WTC11 (cell line): ENCODE measurements at regions not wholly inside any gene's neighbourhood (a gene's known extent, or its start where the extent isn't known, plus 50 kb on each side); places are given as distances from the start of the nearest gene placed in this dataset.

ENCODE experiments used
- CBFB ChIP-seq: sonication (generic); formaldehyde crosslinking; IDR thresholded peaks from 2 replicates; pipeline ENCODE4 v1.8.1; 2022; ENCODE audit warnings: mild to moderate bottlenecking, low read depth, missing genetic modification reagents
- ELF4 ChIP-seq: sonication (generic); formaldehyde crosslinking; IDR thresholded peaks from 2 replicates; pipeline ENCODE4 v1.8.1; 2022; ENCODE audit warnings: low read depth, mild to moderate bottlenecking, moderate library complexity, missing genetic modification reagents
- FOXK1 ChIP-seq: sonication (generic); formaldehyde crosslinking; IDR thresholded peaks from 2 replicates; pipeline ENCODE4 v1.8.0; 2022; ENCODE audit warnings: mild to moderate bottlenecking, moderate library complexity, missing genetic modification reagents
- GRHL2 ChIP-seq: fragments of 250-450 bp; sonication (Bioruptor Pico); IDR thresholded peaks from 2 replicates; pipeline ENCODE4 v1.8.0; 2022; ENCODE audit warnings: mild to moderate bottlenecking, moderate library complexity; ENCODE audit not compliant: insufficient replicate concordance, severe bottlenecking
- PRRX2 ChIP-seq: fragments of 250-450 bp; sonication (Bioruptor Pico); IDR thresholded peaks from 2 replicates; pipeline ENCODE4 v1.8.0; 2021; ENCODE audit warnings: mild to moderate bottlenecking
- SMAD3 ChIP-seq: sonication (generic); formaldehyde crosslinking; IDR thresholded peaks from 2 replicates; pipeline ENCODE4 v1.8.0; 2022; ENCODE audit warnings: missing genetic modification reagents, mild to moderate bottlenecking, borderline replicate concordance
- SP1 ChIP-seq: sonication (generic); formaldehyde crosslinking; conservative IDR thresholded peaks from 2 replicates; pipeline ENCODE4 v1.8.1; 2022; ENCODE audit warnings: missing genetic modification reagents
- ZNF121 ChIP-seq: sonication (generic); formaldehyde crosslinking; IDR thresholded peaks from 2 replicates; pipeline ENCODE4 v1.8.0; 2023; ENCODE audit warnings: missing genetic modification reagents
- TF ChIP-seq, protein P1 (sequence below): fragments of 200-600 bp; IDR thresholded peaks from 2 replicates; pipeline ENCODE4 v1.8.0; 2022; ENCODE audit warnings: antibody characterized with exemption
- TF ChIP-seq, protein P2 (sequence below): sonication (generic); formaldehyde crosslinking; IDR thresholded peaks from 2 replicates; pipeline ENCODE4 v1.8.1; 2022; ENCODE audit warnings: missing genetic modification reagents, borderline replicate concordance
- TF ChIP-seq, protein P3 (sequence below): sonication (generic); formaldehyde crosslinking; IDR thresholded peaks from 2 replicates; pipeline ENCODE4 v1.8.1; 2023; ENCODE audit warnings: mild to moderate bottlenecking, missing genetic modification reagents, moderate library complexity
- TF ChIP-seq, protein P4 (sequence below): sonication (generic); formaldehyde crosslinking; IDR thresholded peaks from 2 replicates; pipeline ENCODE4 v1.8.1; 2022; ENCODE audit warnings: low read depth, missing genetic modification reagents, borderline replicate concordance
- TF ChIP-seq, protein P5 (sequence below): sonication (generic); formaldehyde crosslinking; IDR thresholded peaks from 2 replicates; pipeline ENCODE4 v1.8.0; 2022; ENCODE audit warnings: missing genetic modification reagents

DNA sequence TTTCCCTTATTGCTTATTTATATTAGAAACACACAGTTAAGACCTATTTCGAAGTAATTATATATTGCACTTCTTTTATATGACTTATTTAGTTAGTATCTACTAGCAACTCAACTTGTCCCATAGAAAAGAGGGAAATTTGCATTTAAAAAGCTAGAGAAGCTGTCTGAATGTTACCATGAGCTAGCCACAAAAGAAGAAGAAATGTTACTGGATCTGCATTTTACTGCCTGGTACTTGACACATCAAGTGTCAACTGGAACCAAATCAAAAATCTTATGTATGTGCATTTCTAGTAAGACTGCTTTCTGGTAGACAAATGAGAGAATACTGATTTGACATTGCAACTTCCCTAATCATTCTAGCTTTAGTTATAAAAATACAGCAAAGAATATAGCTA is 424.6 kb upstream of the VRK2 start:
- TF ChIP-seq, protein P1, sequence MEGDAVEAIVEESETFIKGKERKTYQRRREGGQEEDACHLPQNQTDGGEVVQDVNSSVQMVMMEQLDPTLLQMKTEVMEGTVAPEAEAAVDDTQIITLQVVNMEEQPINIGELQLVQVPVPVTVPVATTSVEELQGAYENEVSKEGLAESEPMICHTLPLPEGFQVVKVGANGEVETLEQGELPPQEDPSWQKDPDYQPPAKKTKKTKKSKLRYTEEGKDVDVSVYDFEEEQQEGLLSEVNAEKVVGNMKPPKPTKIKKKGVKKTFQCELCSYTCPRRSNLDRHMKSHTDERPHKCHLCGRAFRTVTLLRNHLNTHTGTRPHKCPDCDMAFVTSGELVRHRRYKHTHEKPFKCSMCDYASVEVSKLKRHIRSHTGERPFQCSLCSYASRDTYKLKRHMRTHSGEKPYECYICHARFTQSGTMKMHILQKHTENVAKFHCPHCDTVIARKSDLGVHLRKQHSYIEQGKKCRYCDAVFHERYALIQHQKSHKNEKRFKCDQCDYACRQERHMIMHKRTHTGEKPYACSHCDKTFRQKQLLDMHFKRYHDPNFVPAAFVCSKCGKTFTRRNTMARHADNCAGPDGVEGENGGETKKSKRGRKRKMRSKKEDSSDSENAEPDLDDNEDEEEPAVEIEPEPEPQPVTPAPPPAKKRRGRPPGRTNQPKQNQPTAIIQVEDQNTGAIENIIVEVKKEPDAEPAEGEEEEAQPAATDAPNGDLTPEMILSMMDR: no peak
- no peak for TF ChIP-seq GRHL2 (CRISPR knock-in tag)
- TF ChIP-seq SP1 (CRISPR knock-in tag): no peak
- no peak for TF ChIP-seq ZNF121 (CRISPR knock-in tag)
- TF ChIP-seq, protein P2, sequence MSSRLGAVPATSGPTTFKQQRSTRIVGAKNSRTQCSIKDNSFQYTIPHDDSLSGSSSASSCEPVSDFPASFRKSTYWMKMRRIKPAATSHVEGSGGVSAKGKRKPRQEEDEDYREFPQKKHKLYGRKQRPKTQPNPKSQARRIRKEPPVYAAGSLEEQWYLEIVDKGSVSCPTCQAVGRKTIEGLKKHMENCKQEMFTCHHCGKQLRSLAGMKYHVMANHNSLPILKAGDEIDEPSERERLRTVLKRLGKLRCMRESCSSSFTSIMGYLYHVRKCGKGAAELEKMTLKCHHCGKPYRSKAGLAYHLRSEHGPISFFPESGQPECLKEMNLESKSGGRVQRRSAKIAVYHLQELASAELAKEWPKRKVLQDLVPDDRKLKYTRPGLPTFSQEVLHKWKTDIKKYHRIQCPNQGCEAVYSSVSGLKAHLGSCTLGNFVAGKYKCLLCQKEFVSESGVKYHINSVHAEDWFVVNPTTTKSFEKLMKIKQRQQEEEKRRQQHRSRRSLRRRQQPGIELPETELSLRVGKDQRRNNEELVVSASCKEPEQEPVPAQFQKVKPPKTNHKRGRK (CRISPR knock-in tag): no peak
- TF ChIP-seq, protein P3, sequence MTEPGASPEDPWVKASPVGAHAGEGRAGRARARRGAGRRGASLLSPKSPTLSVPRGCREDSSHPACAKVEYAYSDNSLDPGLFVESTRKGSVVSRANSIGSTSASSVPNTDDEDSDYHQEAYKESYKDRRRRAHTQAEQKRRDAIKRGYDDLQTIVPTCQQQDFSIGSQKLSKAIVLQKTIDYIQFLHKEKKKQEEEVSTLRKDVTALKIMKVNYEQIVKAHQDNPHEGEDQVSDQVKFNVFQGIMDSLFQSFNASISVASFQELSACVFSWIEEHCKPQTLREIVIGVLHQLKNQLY (CRISPR knock-in tag): no peak
- TF ChIP-seq, protein P4, sequence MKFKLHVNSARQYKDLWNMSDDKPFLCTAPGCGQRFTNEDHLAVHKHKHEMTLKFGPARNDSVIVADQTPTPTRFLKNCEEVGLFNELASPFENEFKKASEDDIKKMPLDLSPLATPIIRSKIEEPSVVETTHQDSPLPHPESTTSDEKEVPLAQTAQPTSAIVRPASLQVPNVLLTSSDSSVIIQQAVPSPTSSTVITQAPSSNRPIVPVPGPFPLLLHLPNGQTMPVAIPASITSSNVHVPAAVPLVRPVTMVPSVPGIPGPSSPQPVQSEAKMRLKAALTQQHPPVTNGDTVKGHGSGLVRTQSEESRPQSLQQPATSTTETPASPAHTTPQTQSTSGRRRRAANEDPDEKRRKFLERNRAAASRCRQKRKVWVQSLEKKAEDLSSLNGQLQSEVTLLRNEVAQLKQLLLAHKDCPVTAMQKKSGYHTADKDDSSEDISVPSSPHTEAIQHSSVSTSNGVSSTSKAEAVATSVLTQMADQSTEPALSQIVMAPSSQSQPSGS (CRISPR knock-in tag): no peak
- TF ChIP-seq CBFB (CRISPR knock-in tag): no peak
- TF ChIP-seq ELF4: no peak
- TF ChIP-seq FOXK1 (CRISPR knock-in tag): no peak
- TF ChIP-seq SMAD3 (CRISPR knock-in tag): no peak
- TF ChIP-seq, protein P5, sequence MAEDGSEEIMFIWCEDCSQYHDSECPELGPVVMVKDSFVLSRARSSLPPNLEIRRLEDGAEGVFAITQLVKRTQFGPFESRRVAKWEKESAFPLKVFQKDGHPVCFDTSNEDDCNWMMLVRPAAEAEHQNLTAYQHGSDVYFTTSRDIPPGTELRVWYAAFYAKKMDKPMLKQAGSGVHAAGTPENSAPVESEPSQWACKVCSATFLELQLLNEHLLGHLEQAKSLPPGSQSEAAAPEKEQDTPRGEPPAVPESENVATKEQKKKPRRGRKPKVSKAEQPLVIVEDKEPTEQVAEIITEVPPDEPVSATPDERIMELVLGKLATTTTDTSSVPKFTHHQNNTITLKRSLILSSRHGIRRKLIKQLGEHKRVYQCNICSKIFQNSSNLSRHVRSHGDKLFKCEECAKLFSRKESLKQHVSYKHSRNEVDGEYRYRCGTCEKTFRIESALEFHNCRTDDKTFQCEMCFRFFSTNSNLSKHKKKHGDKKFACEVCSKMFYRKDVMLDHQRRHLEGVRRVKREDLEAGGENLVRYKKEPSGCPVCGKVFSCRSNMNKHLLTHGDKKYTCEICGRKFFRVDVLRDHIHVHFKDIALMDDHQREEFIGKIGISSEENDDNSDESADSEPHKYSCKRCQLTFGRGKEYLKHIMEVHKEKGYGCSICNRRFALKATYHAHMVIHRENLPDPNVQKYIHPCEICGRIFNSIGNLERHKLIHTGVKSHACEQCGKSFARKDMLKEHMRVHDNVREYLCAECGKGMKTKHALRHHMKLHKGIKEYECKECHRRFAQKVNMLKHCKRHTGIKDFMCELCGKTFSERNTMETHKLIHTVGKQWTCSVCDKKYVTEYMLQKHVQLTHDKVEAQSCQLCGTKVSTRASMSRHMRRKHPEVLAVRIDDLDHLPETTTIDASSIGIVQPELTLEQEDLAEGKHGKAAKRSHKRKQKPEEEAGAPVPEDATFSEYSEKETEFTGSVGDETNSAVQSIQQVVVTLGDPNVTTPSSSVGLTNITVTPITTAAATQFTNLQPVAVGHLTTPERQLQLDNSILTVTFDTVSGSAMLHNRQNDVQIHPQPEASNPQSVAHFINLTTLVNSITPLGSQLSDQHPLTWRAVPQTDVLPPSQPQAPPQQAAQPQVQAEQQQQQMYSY (CRISPR knock-in tag): no peak
- no peak for TF ChIP-seq PRRX2 (CRISPR knock-in tag)
